Adrenal gland (tissue), 9 donors: ENCODE measurements at regions not wholly inside any gene's neighbourhood (a gene's known extent, or its start where the extent isn't known, plus 50 kb on each side); places are given as distances from the start of the nearest gene placed in this dataset.

Source experiments
- DNase-seq, 7 donors: peaks; one replicate each; pipeline ENCODE4 v3.0.0-alpha.2; 2019 to 2020
- H3K27ac ChIP-seq, 5 donors: fragments of 200-600 bp; sonication (generic) in 4 of 5; 1 replicate in 3 of 5; 2 replicates in 2 of 5; pipeline versions ENCODE4 v1.5.1 to v1.8.0; 2016 to 2020; ENCODE audit warnings: mild to moderate bottlenecking in 1 of 5
- H3K27me3 ChIP-seq: fragments of 200-600 bp; 2 replicates; pipeline ENCODE4 v1.8.0; 2021
- H3K36me3 ChIP-seq, 2 donors: fragments of 200-600 bp; replicated peaks in 1 of 2; 1 replicate in 1 of 2; 2 replicates in 1 of 2; pipeline versions ENCODE4 v1.5.1 to v1.8.0; 2018 to 2022
- H3K4me1 ChIP-seq, 2 donors: fragments of 200-600 bp; replicated peaks in 1 of 2; 1 replicate in 1 of 2; 2 replicates in 1 of 2; pipeline versions ENCODE4 v1.5.1 to v1.8.0; 2018 to 2021
- H3K4me3 ChIP-seq, 4 donors: fragments of 200-600 bp; sonication (generic) in 3 of 4; one replicate each; pipeline ENCODE4 v1.5.1; 2016 to 2018
- H3K9me3 ChIP-seq, 3 donors: fragments of 200-600 bp; sonication (generic) in 1 of 3; replicated peaks in 1 of 3; 1 replicate in 2 of 3; 2 replicates in 1 of 3; pipeline versions ENCODE4 v1.5.1 to v1.8.0; 2016 to 2021
- CTCF ChIP-seq, 6 experiments: fragments of 450-650 bp in 4 of 6; fragments of 200-600 bp in 2 of 6; sonication (generic) in 1 of 6; IDR thresholded peaks; 1 replicate in 5 of 6; 2 replicates in 1 of 6; pipeline versions ENCODE4 v1.5.1 to v1.8.0; 2016 to 2021; ENCODE audit warnings: antibody characterized with exemption in 6 of 6, mild to moderate bottlenecking in 2 of 6, moderate library complexity in 1 of 6
- POLR2A ChIP-seq, 2 donors: fragments of 450-650 bp; IDR thresholded peaks; one replicate each; pipeline ENCODE4 v1.6.1; 2017; ENCODE audit warnings: antibody characterized with exemption in 2 of 2, mild to moderate bottlenecking in 2 of 2, moderate library complexity in 1 of 2
- WGBS, 4 donors: extraction: QIAGEN DNeasy Blood & Tissue Kit in 2 of 4; methylation state at CpG; one replicate each; pipeline versions ENCODE4 v1.1.5 to v1.1.7; 2013 to 2017; 5-methylcytosine and 5-hydroxymethylcytosine counted together
- intact Hi-C, 2 donors: fragments of 100-400 bp; cut with DNase I; formaldehyde crosslinking; loops; one replicate each; pipeline versions ENCODE4 v1.14.1 to v1.15.0; 2022 to 2023
- donor health status: healthy with polysubstance abuse.
- donor health status: Bipolar disorder and iron deficiency.
- donor health status: DM: yes; HTN: yes; CAD: no.
- donor health status: DM: no; HTN: no; CAD: no.
- donor health status: DM: no; HTN: no; CAD: no.

DNA sequence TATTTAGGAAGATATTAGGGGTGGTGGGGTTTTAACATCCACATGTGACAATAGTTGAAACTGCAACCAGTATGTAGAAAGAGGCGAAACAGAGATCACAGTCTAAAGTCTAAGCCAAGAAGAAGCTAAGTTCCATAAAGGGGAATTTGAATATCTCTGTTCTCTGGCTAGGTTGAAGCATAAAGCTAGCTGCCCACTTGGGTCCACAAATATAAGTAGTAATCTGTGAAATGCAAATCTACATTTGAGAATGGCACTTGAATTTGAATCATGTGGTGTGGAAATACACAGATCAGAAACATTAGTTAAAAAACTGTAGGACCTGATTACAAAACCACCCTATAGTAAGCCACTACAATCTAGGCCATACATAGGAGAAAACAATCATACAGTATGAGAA is 602.1 kb downstream of the LMO4 start:
- WGBS, 4 donors: 45 to 96% (median 89%) methylated on average over 1 of the region's 1 CpG

GRCh38 chr1:87933171-87933570 is 604.5 kb downstream of the LMO4 start:
- 87 to 90% (median 88%) methylated on average over 6 of the region's 6 CpGs for WGBS, 4 donors

More for the DNA sequence above, 602.1 kb downstream of the LMO4 start:
- no peak for DNase-seq
- Histone ChIP-seq H3K36me3 (no peaks in the 10 kb centered on the region), H3K9me3 (no peaks in the 10 kb centered on the region), H3K4me3 (no peak overlapping the region), H3K27me3 (no peaks in the 10 kb centered on the region), H3K27ac (no peak overlapping the region), H3K4me1 (no peaks in the 10 kb centered on the region)
- TF ChIP-seq POLR2A (IDR thresholded peaks at IDR 0.05) (no peak), CTCF (IDR thresholded peaks at IDR 0.05) (no peak)
- intact Hi-C loops: no loop called here

DNA sequence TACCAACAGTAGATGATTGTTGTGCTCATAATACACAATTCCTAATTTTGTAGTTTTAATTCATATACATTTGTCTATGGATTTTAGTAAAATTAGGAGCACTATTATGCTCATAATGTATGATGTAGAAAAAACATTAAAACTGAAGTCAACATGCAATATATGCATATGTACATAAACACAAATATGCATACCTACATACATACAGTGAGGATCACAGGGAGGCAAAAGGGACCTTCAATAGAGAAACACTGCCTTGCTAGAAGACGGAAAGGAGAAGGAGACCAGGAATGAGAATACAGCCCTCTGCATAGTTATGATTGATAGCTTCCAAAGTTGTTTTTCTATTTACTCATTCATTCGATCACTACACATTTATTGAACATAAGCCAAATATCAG is 606.5 kb downstream of the LMO4 start:
- no peaks in the 10 kb centered on the region for H3K4me1 ChIP-seq
- TF ChIP-seq CTCF (IDR thresholded peaks at IDR 0.05) (no peak), POLR2A (IDR thresholded peaks at IDR 0.05) (no peak)
- DNase-seq: no peak
- H3K27ac ChIP-seq: no peak overlapping the region
- H3K9me3 ChIP-seq: no peaks in the 10 kb centered on the region
- H3K36me3 ChIP-seq: no peaks in the 10 kb centered on the region
- no peaks in the 10 kb centered on the region for H3K27me3 ChIP-seq
- intact Hi-C loops: no loop called here
- H3K4me3 ChIP-seq: no peak overlapping the region
- WGBS, 4 donors: 66 to 81% (median 77%) methylated on average over 2 of the region's 2 CpGs

More at GRCh38 chr1:87933171-87933570, 604.5 kb downstream of the LMO4 start:
- no peak for DNase-seq
- no peak overlapping the region for H3K27ac ChIP-seq
- no peaks in the 10 kb centered on the region for H3K36me3 ChIP-seq
- no peaks in the 10 kb centered on the region for H3K27me3 ChIP-seq
- intact Hi-C loops: no loop called here
- TF ChIP-seq POLR2A (IDR thresholded peaks at IDR 0.05) (no peak), CTCF (IDR thresholded peaks at IDR 0.05) (no peak)
- H3K4me3 ChIP-seq: no peak overlapping the region
- no peaks in the 10 kb centered on the region for H3K4me1 ChIP-seq
- no peaks in the 10 kb centered on the region for H3K9me3 ChIP-seq

GRCh38 chr1:87937831-87938395 is 609.2 kb downstream of the LMO4 start:
- Histone ChIP-seq H3K36me3 (no peaks in the 10 kb centered on the region), H3K4me1 (no peaks in the 10 kb centered on the region), H3K9me3 (no peaks in the 10 kb centered on the region), H3K27me3 (no peaks in the 10 kb centered on the region), H3K4me3 (no peak overlapping the region), H3K27ac (no peak overlapping the region)
- no peak for DNase-seq
- TF ChIP-seq POLR2A (IDR thresholded peaks at IDR 0.05) (no peak), CTCF (IDR thresholded peaks at IDR 0.05) (no peak)
- WGBS, 4 donors: 63 to 85% (median 74%) methylated on average over 3 of the region's 3 CpGs
- intact Hi-C loops: no loop called here
